ENCODE measurements at regions not wholly inside any gene's neighbourhood (a gene's known extent, or its start where the extent isn't known, plus 50 kb on each side); places are given as distances from the start of the nearest gene placed in this dataset.

DNA sequence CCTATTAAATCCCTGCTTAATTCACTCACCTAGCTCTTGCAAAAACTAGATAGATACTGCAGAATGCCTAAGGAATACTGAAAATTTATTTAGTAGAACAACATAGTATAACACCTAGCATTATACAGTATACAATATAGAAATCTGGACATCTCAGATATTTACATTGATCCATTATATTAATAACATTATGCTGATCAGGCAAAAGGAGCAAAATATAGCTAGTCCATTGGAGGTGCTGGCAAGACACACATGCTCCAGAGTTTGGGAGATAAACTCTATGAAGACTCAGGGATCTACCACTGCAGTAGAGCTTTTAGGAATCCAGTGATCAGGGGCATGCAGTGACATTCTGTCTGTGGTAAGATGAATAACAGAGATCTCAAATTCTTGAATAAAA is 357.6 kb downstream of the TBC1D4 start:
- no peak for DNase-seq

DNA sequence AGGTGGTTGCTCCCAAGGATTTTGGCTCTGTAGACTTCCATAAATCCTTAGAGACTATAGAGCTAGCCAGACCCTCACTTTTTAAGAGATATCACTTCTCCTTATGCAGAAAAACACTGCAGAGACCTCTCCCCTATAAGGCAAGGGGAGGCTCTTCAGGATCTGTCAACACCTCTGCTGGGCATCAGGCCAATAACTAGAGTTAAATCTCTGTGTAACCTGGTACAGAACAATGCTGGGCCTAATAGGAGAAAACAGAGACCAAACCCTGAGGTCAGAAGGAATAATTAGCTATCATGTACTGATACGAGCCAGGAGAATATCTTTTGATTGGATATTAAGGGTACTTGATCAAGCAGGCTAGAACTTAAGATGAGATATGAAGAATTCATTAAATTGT is 358.5 kb downstream of the TBC1D4 start:
- DNase-seq: no peak

DNA sequence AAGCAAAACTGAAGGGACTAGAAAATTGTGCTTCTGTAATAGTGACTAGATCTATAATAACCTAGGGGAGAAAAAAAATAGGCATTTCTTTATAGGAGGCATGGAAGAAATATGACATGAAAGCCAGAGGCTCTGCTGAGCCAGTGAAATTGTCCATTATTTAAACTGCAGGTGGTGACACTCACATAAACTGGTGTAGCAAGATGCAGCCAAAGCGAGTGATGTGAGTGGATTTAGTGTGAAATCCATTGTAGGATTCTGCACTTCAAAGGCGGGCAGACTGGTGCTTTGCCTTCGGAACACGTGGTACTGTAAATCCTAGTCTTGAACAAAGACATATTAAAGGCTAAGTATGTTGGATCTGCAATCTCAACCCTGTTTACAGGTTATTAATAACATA is 361.9 kb downstream of the TBC1D4 start:
- no peak for DNase-seq

DNA sequence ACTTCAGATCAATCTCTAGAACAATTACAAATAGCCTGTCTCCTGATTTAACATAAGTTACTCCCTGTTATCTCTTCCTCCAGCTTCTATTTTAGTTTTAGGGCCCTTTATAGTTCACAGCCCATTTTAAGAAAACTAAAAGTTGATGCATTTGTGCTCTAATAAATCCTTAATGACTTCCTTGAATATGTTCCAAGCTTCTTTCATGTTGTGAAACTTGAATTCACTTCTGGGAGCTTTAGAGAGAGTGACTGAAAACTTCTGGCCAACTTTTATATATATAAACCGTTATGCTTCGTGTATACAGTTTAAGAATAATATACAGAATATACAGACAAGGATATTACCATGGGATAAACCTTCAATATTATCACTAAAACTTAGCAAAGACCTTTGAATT is 366.8 kb downstream of the TBC1D4 start:
- DNase-seq: no peak

DNA sequence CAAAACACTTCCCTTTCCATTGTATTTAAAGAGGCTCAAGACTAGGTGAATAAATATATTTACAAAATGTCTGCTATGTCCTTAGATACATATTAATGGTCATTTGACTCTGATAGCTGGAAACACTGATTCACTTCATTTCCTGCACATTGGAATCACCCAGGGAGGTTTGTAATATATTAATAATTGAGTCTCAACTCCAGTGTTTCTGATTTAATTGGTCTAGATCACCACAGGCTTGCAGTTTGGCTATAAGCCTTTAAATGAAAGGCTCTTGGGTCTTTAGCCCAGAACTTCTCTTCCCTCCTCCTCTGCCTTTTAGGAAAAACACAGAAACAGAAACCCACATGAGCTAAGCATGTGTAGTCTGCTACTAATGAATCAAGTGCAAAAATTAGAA is 378.0 kb downstream of the TBC1D4 start:
- no peak for DNase-seq

DNA sequence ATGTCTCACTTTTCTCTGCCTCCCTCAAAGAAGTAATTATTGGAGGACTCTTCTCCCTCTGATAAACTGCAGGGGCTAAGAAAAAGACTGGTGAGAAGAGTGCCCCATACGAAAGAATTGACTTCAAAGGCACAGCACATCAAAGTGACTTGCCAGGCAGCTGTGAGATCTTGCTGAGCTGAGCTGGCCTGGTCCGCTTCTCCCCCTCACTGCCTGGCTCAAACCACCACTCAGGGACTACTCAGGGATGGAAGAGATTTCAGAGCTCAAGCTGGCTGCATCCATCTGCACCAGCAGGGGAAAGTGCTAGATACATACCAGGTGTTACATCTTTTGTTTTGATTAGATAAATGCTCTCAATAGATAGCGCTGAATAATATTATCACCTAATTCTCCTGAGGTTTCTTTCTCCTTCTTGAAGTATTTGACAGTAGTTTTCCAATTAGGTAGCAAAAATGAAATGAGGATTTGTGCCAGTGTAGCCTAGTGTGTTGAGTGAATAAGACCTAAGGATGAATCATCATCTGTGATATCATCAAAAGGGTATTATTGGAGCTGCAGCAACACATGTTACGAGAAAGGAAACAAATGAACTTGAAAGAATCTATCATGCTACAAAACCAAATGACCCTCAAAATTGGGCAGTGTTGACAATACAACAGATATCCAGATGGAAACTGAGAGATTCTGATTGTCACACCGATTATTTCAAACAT is 379.8 kb downstream of the TBC1D4 start:
- no peak for DNase-seq

DNA sequence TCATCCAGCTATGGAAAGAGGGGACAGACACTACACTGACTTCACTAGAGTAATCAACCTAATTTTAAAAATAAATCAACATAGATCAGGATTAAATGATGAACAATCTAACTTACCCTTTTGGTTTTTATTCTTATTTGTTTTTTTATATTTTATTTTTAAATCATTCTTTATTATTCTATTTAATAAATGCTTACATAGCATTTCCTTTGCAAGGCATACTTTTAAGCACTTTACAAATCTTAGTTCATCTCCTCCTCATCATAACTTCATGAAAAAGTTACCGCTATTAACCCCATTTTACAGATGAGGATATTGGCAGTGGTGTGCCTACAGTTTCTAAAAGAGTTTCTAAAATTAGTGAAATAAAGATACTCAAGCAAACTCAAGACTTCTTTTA is 380.6 kb downstream of the TBC1D4 start:
- no peak for DNase-seq

DNA sequence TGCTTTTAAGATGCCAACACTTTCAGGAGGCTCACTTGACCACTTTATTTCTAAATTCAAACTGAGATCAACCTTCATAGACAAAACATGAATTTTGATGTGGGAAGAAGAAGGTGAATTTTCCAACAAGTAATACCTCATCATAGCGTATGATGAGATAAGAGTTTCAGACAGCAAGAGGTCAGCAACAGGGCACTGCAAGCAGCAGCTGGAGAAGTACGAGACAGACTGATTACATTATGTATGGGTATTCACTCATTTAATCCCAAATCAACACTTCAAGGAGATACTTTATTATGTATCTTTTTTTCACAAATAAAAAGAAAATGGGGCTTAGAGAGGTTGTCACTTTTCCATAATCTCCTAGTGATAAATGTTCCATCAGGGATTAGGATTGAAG is 389.8 kb downstream of the TBC1D4 start:
- no peak for DNase-seq

DNA sequence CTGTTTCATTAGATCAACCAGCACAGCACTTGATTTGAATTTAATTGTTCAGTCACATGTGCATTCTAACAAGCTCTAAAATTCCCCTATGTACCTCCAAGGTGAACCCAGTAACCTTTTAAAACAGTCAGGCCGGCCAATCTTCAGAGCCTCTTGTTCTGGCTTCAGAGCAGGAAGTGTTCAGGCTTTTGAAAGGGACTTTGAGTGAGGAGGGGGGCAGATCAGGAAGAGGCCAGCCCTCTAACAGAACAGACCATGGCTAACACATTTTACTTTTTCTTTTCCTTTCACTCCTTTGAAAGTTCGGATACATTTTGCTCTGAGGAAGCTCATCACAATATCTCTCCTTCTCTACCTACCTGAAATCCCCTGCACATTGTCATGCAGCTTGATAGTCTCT is 390.3 kb downstream of the TBC1D4 start:
- DNase-seq: no peak

DNA sequence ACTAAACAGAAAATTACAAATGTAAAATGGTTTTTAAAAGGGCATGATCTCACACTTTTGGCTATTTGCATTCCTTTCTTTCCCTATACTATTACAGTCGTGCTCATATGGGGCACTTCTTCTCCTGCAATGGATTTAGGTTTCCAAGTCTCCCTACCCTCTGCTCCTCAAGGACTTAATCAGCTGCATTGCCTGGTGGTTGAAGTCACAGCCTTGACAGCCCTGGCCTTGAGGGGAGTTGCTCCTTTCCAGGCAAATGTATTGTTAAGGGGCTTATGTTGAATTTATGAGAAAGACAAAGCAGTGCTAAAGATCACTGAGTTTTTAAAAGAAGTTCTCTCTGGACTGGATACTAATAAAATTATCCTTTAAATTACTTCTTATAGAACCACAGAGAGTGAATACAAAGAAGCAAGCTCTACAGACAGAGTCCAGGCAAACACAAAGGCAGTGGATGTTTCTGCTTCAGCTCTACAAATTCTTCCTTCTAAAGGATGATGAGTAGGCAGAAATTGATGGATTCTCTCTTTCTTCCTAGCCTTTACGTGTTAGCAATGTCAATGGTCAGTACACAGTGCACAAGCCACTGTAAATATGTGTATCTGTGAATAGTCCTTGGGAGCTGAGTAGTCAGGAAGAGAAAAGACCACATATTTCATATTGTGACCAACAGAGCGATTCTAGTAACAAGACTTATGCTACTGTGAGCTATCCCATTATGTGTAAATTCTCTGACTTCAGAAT is 390.9 kb downstream of the TBC1D4 start:
- no peak for DNase-seq

DNA sequence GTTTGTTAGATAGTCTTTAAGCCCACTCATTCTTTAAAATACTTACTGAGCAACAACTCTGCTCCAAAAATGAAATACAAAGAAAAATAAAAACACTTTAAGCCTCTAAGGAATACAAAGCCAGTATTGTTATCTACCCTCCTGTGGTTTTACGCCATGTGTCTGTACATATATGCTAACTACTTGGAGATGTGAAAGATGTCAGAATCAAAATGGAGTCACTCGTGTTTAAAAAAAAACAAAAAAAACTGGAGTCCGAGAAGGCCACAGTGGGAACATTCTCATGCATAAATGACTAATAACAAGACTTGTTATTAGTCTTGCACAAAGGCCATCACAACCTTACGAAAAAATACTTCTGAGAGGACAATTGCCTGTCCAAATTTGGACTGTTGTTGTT is 393.1 kb downstream of the TBC1D4 start:
- no peak for DNase-seq

DNA sequence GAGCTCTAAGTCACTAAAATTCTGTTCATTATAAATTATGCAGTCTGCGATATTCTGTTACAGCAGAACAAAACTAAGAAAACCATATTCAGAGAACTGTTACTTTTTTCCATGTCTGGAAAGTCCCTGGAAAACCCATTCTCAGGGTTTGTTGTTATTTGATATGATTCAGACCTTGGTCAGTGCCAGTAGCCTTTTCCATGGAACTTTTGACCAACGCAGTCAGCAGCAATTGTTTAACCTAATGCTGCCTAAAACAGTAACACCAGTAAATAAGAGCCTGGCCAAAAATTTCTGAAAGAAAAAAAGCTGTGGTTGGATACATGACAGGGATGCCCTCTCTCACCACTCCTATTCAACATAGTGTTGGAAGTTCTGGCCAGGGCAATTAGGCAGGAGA is 402.7 kb downstream of the TBC1D4 start:
- no peak for DNase-seq

DNA sequence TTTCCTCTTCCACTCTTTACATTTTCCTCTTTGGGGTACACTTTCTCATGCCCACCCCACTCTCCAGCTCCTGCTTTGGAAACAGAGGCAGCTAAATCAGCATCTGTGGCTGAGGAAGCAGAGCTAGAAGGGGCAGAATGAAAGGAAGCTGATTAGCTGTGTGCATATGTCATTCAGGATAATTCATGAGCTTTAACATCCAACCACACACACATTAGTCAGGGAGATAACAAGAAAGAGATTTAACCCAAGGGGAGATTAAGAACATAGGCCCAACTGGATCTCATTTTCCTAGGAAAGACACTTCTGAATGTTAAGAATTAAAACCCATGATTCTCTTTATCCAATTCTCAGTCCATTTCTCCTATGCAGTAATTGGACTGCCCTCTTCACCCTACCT is 405.5 kb downstream of the TBC1D4 start:
- no peak for DNase-seq

DNA sequence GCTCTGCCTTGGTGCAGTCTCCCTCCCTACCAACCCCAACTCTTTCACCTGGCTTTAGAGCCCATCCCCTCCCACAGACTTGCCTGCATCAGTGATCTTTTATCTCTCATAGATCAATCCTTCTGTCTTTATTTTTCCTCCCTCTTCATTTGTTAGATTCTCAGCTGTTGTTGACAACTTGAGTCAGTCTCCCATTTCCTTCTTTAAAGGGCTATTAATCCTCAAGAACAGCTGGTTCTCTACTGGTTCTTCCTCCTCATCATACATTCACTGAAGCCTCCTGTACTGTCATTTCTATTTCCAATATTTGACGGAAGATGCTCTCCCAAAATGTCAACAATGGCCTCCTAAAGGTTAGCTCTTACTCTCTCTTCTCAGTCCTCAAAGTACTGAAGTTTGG is 408.2 kb downstream of the TBC1D4 start:
- DNase-seq: no peak

DNA sequence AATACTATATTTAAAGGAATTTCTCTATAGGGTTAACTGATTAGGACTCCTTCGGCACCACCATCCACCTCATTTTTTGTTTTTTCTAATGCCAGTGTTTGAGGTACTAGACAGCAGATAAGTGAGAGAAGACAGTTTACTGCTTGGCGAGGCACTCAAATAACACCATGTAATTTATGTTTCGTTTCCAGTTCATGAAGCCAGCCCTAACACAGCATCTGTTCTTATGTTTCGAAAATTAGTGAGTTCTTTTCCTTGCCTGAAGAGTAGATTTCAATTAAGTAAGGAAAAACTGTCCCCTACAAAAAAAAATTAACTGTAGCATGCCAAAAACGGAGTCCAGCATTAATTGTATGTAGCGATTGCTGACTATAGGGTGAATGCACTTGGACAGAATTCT is 409.1 kb downstream of the TBC1D4 start:
- DNase-seq: no peak

DNA sequence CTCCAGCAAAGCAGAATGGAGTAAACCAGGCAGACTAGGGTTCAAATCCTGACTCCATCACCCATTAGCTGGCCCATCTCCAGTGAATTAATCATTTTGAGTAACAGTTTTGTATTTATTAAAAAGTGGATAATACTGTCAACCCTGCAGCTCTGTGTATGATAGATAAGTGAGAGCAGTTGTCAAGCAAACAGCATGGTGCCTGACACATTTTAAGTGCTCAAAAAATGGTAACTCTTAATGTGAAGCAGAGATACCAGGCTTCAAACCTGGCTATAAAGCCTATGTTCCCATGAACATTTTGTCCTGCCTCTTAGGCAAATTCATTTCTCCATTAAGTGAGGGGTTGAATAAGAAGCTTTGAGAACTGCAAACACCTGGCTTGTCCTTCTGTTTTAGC is 409.6 kb downstream of the TBC1D4 start:
- DNase-seq: no peak

DNA sequence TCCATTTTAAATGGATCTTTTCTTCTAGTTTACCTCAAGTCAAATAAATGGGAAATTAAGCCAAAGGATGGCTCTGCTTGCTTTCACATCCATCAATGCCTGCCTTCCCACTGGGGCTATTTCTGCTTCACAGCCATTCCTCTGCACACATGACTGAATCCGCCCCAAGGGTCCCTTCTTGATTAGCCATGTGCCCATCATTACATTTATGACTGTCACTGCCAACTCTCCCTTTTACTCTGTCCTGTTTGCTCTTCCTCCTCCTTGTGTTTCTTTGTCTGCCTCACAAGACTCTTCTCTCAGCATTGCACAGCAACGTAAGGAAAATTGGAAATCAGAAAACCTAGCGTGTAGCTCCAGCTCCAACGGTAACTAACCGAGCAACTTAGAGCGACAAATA is 410.2 kb downstream of the TBC1D4 start:
- DNase-seq: no peak

DNA sequence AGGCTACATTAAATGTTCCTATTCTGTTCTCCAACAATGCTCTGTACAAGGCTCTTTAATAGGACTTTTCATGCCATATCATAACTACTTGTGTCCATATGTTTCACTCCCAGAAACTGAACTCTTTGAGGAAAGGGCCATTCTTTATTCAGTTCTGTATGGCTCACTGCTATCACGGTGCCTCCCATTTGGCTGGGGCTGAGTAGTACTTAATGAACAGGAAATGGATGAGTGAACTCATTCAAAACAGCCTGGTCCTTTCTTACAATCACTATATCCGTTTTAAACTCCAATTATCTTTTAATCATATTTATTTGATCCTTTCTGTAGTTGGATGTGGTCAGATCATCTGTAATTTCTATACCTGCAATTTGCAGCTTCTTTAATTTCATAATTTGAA is 410.6 kb downstream of the TBC1D4 start:
- no peak for DNase-seq

DNA sequence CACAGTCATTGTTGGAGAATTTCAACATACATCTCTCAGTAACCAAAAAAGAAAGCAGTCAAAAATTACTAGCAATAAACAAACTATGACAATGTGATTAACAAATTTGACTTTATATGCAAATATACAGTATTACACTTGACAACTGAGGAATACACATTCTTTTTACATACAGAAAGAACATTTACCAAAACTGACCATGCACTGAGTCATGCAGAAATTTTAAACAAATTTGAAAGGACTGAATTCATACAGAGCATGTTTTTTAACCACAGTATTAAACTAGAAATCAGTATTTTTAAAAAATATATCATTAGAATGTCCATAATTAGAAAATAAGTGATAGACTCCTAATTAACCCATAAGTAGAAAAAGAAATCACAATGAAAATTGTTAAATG is 420.1 kb downstream of the TBC1D4 start:
- DNase-seq: no peak

DNA sequence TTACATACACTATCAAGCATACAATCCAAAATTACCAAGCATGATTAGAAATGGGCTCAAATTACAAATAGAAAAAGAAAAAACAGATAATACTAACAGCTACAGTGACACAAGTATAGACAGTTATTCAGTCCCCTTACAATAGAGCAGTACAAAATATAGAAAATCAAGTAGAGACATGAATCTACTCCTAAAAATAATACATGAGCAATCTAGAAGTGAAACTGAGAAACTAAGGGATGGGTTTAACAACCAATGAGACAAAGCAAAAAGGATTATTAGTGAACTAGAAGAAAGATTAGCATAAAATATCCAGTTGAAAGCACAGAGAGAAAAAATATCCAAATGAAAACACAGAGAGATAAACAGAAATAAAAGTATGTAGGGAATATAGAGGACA is 426.7 kb downstream of the TBC1D4 start:
- DNase-seq: no peak

DNA sequence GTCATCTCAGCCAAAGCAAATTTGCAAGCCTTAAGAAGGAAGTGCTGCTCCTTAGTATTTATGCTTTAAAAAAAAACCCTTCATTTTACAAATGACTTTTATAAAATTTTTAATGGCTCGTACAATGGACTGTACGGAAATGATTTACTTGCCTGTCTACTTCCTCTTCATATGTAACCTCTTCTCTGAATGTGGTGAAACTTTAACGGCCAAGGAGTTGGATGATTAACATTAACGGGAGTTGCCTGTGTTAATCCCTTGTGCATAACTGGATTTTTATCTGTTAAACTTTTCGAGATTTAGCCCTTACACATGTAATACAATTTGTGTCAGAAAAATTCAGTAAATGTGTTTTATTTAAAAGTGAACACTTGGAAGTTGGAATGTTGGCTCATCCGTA is 429.4 kb downstream of the TBC1D4 start:
- DNase-seq: no peak

DNA sequence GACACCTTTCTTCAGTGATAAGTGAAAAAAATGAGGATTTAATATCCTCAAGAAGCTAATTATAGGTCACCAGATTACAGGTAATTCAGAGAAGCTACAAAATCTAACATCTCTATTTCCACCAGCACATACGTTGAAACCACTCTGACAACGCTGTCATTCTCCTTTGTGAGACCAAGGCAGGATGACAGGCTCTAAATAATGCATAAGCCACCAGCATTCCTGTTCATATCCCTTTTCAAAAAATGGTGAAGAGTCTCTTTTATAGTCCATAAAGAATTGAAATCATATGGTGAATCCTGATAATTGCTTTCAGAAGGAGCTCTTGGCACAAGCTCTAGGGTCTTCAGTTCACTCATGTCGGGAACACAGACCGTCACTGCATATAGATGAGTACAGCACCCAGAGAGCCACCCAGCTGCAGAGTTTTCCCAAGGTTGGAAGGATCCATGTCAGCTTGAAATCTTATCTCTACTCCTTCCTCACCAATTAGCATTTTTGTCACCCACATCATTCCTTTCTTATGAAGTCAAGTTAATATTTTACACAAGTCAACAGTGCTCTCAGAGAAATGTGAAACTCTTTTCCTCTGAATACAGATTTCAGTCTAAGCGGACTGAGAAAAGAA is 431.4 kb downstream of the TBC1D4 start:
- no peak for DNase-seq

DNA sequence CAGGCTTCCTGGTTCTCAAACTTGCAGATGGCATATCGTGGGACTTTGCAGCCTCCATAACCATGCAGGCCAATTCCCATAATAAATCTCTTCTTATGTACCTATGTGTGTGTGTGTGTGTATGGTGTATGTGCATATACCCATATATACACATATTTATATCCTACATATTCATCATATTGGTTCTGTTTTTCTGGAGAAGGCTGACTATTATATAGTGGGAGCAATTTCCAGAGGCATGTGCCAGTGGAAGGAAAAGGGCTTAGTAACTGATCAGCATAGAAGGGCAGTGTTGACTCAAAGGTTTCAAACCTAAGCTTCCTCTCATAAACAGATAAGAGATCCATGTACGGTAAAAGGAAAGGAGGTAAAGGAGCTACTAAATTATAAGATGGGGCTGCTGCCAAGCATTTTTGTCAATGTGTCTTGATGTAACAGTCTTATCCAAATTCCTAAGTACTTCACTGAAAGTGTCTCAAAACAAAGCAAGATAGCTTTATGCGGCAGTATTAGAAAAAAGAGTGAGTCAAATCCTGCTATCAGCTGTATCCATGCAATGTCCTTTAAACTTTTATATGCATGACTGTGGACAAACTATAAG is 432.1 kb downstream of the TBC1D4 start:
- no peak for DNase-seq

DNA sequence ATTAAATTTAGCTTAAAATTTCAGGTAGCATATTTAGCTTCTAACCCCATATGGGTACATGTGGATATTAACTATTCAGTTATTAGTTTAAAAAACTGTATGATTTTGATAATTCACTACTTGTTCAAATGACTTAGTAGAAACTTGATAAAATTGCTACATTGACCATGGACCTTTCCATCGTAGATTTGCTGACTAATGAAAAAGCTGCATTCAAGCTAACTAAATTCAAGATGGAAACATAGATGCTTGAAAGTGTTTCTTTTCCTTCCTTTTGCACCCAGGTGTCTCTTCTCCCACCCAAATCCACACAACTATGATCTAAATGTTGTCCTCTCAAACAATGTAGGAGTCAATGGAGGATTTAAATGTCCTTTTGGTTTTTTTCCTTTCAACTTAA is 439.2 kb downstream of the TBC1D4 start:
- no peak for DNase-seq

Measured in NCI-H187 treated with DMSO at 0.1 percent for 48 hours (cell line).